Astrocyte (in vitro differentiated cells and primary cell): ENCODE measurements at regions not wholly inside any gene's neighbourhood (a gene's known extent, or its start where the extent isn't known, plus 50 kb on each side); places are given as distances from the start of the nearest gene placed in this dataset.

Experiments used
- DNase-seq: peaks from one replicate; pipeline ENCODE4 v3.0.0-alpha.2; 2010; ENCODE audit warnings: low read depth
- FAIRE-seq: peaks from 2 replicates; lab custom pipeline; 2011; peaks lifted over from hg19 to GRCh38; lab: Jason Lieb, UNC
- H2AFZ ChIP-seq: 2 replicates; pipeline ENCODE4 v1.6.0; 2012; ENCODE audit warnings: low read depth, low read length, inconsistent platforms
- H3K27ac ChIP-seq: 2 replicates; pipeline ENCODE4 v1.5.1; 2011; ENCODE audit warnings: low read depth, low read length, inconsistent platforms
- H3K27me3 ChIP-seq: 2 replicates; pipeline ENCODE4 v1.6.0; 2011; ENCODE audit warnings: low read length, inconsistent platforms; ENCODE audit not compliant: insufficient read depth
- H3K36me3 ChIP-seq: 2 replicates; pipeline ENCODE4 v1.5.1; 2011; ENCODE audit warnings: low read length, inconsistent platforms; ENCODE audit not compliant: insufficient read depth
- H3K4me1 ChIP-seq: 2 replicates; pipeline ENCODE4 v1.5.1; 2011; ENCODE audit warnings: low read length, inconsistent platforms; ENCODE audit not compliant: insufficient read depth
- H3K4me2 ChIP-seq: 2 replicates; pipeline ENCODE4 v1.6.0; 2012; ENCODE audit warnings: low read length, inconsistent platforms
- H3K4me3 ChIP-seq: 2 replicates; pipeline ENCODE4 v1.5.1; 2011; ENCODE audit warnings: low read depth, mild to moderate bottlenecking, low read length, inconsistent platforms; ENCODE audit not compliant: insufficient read depth
- H3K79me2 ChIP-seq: 2 replicates; pipeline ENCODE4 v1.6.0; 2012; ENCODE audit warnings: mild to moderate bottlenecking, low read length, inconsistent platforms; ENCODE audit not compliant: insufficient read depth
- H3K9ac ChIP-seq: 2 replicates; pipeline ENCODE4 v1.6.0; 2012; ENCODE audit warnings: mild to moderate bottlenecking, low read length, inconsistent platforms
- H3K9me3 ChIP-seq: 2 replicates; pipeline ENCODE4 v1.5.1; 2012; ENCODE audit warnings: low read depth, mild to moderate bottlenecking, low read length, inconsistent platforms; ENCODE audit not compliant: insufficient read depth
- H4K20me1 ChIP-seq: 2 replicates; pipeline ENCODE4 v1.6.0; 2012; ENCODE audit warnings: low read length, inconsistent platforms; ENCODE audit not compliant: insufficient read depth
- H3K27ac Mint-ChIP-seq: one replicate; pipeline ENCODE4 v1.8.0; 2021; ENCODE audit warnings: mild to moderate bottlenecking, mixed read lengths; ENCODE audit not compliant: unreplicated experiment
- H3K27me3 Mint-ChIP-seq: one replicate; pipeline ENCODE4 v1.8.0; 2021; ENCODE audit warnings: low read depth, mixed read lengths; ENCODE audit not compliant: unreplicated experiment
- H3K36me3 Mint-ChIP-seq: one replicate; pipeline ENCODE4 v1.8.0; 2021; ENCODE audit warnings: low read depth, mixed read lengths; ENCODE audit not compliant: unreplicated experiment
- H3K4me1 Mint-ChIP-seq: one replicate; pipeline ENCODE4 v1.8.0; 2021; ENCODE audit warnings: low read depth, mixed read lengths; ENCODE audit not compliant: unreplicated experiment
- H3K4me3 Mint-ChIP-seq: one replicate; pipeline ENCODE4 v1.8.0; 2021; ENCODE audit warnings: mild to moderate bottlenecking, moderate library complexity, mixed read lengths; ENCODE audit not compliant: unreplicated experiment
- H3K9me3 Mint-ChIP-seq: one replicate; pipeline ENCODE4 v1.8.0; 2021; ENCODE audit warnings: mild to moderate bottlenecking, mixed read lengths; ENCODE audit not compliant: unreplicated experiment
- EZH2 ChIP-seq: IDR thresholded peaks from 2 replicates; pipeline ENCODE4 v1.6.1; 2012; ENCODE audit warnings: mild to moderate bottlenecking, low read length, inconsistent platforms; ENCODE audit not compliant: insufficient read depth
- TF ChIP-seq, protein P1 (sequence below): IDR thresholded peaks from 2 replicates; pipeline ENCODE4 v1.5.1; 2011; ENCODE audit warnings: low read depth, mild to moderate bottlenecking, inconsistent platforms, low read length, moderate library complexity; ENCODE audit not compliant: insufficient read depth

DNA sequence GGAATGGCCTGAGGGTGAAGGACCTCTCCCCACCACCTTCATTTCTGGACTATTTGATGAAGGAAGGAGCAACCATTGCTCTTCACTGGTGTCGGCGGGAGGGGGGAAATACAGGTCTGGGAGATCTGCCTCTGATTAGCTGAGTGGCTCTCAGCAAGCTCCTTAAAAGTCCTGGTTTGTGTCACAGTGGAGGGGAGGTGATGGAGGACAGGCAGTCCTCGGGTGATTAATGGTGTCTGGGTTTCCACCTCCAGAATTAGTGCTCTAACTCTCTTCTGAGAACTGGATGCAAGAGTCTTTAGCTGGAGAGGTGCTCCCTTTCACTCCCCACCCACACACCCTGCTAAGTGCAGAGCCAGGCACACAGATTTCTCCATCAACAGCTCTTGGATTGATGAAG, 83.2 kb downstream of the TTC32 start:
- H3K4me3 Mint-ChIP-seq: no peak overlapping the region
- H3K9me3 Mint-ChIP-seq: no peaks in the 10 kb centered on the region
- H2AFZ ChIP-seq: no peak overlapping the region
- no peak overlapping the region for H3K27ac Mint-ChIP-seq
- H3K9me3 ChIP-seq: no peaks in the 10 kb centered on the region
- DNase-seq (peak; percentile 49), FAIRE-seq (no peak)
- no peak overlapping the region for H3K4me3 ChIP-seq
- H4K20me1 ChIP-seq: no peaks in the 10 kb centered on the region
- H3K36me3 ChIP-seq: no peaks in the 10 kb centered on the region
- no peaks in the 10 kb centered on the region for H3K36me3 Mint-ChIP-seq
- H3K4me1 ChIP-seq: peaks cover 16% of the 10 kb centered on the region
- H3K27me3 ChIP-seq: no peaks in the 10 kb centered on the region
- peak overlapping the region; percentile 74 for H3K27ac ChIP-seq
- H3K79me2 ChIP-seq: no peaks in the 10 kb centered on the region
- H3K4me2 ChIP-seq: peak overlapping the region; percentile 59
- peaks cover 11% of the 10 kb centered on the region for H3K27me3 Mint-ChIP-seq
- H3K4me1 Mint-ChIP-seq: peaks cover 3% of the 10 kb centered on the region
- peak overlapping the region; percentile 48 for H3K9ac ChIP-seq
- no peak for TF ChIP-seq EZH2
- TF ChIP-seq, protein P1, sequence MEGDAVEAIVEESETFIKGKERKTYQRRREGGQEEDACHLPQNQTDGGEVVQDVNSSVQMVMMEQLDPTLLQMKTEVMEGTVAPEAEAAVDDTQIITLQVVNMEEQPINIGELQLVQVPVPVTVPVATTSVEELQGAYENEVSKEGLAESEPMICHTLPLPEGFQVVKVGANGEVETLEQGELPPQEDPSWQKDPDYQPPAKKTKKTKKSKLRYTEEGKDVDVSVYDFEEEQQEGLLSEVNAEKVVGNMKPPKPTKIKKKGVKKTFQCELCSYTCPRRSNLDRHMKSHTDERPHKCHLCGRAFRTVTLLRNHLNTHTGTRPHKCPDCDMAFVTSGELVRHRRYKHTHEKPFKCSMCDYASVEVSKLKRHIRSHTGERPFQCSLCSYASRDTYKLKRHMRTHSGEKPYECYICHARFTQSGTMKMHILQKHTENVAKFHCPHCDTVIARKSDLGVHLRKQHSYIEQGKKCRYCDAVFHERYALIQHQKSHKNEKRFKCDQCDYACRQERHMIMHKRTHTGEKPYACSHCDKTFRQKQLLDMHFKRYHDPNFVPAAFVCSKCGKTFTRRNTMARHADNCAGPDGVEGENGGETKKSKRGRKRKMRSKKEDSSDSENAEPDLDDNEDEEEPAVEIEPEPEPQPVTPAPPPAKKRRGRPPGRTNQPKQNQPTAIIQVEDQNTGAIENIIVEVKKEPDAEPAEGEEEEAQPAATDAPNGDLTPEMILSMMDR: no peak

DNA sequence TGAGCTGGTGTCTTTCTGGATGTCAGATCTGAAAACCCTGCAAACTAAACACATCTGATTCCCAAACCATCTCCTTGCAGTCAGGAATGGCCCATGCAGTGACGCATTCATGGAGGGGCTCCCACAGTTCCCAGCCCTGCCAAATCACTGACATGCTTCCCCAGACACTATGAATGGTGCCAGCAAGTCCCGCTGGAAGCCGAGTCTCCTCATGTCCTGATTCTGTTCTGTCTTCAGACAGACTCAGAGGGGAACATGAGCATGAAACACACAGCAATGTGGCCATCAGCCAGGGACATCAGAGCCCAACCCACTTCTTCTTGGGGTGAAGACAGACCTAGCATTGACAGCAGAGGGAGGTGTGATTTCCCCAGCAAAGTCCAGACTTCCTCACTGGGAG, 83.7 kb downstream of the TTC32 start:
- Histone ChIP-seq H4K20me1 (no peaks in the 10 kb centered on the region), H3K9ac (no peak overlapping the region), H3K4me2 (no peak overlapping the region), H3K27ac (no peak overlapping the region), H3K27me3 (no peaks in the 10 kb centered on the region), H2AFZ (no peak overlapping the region), H3K4me1 (peaks cover 16% of the 10 kb centered on the region), H3K36me3 (no peaks in the 10 kb centered on the region), H3K79me2 (no peaks in the 10 kb centered on the region), H3K9me3 (no peaks in the 10 kb centered on the region), H3K4me3 (no peak overlapping the region)
- H3K27me3 Mint-ChIP-seq: peaks cover 11% of the 10 kb centered on the region
- FAIRE-seq (no peak), DNase-seq (no peak)
- no peak overlapping the region for H3K4me3 Mint-ChIP-seq
- H3K4me1 Mint-ChIP-seq: peaks cover 3% of the 10 kb centered on the region
- no peaks in the 10 kb centered on the region for H3K36me3 Mint-ChIP-seq
- H3K9me3 Mint-ChIP-seq: no peaks in the 10 kb centered on the region
- TF ChIP-seq, protein P1: no peak
- TF ChIP-seq EZH2: no peak
- H3K27ac Mint-ChIP-seq: no peak overlapping the region

DNA sequence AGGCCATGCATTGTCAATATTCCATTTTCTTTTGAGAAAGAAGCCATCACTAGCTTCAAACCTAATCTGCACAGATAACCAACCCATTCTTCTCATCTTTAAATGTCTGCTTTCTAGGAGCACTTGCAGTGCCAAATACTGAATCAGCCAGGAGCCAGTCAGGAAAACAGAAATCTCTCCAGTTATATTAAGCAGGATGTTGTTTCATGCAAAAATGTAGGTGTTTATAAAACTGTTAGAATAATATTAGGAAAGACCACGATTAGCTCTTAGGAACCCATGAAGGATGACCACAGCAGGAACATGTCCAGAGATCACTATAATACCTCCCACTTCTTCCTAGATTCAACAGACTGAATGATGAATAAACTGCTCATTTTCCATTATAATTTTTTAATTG, 86.0 kb downstream of the TTC32 start:
- no peak overlapping the region for H3K27ac ChIP-seq
- no peak for TF ChIP-seq EZH2
- TF ChIP-seq, protein P1: no peak
- no peaks in the 10 kb centered on the region for H3K27me3 ChIP-seq
- FAIRE-seq (no peak), DNase-seq (peak; percentile 26)
- no peaks in the 10 kb centered on the region for H3K79me2 ChIP-seq
- no peaks in the 10 kb centered on the region for H3K9me3 Mint-ChIP-seq
- H3K4me2 ChIP-seq: no peak overlapping the region
- H2AFZ ChIP-seq: no peak overlapping the region
- H3K4me3 Mint-ChIP-seq: no peak overlapping the region
- no peaks in the 10 kb centered on the region for H4K20me1 ChIP-seq
- no peaks in the 10 kb centered on the region for H3K36me3 Mint-ChIP-seq
- peaks cover 3% of the 10 kb centered on the region for H3K4me1 Mint-ChIP-seq
- peaks cover 11% of the 10 kb centered on the region for H3K27me3 Mint-ChIP-seq
- H3K36me3 ChIP-seq: no peaks in the 10 kb centered on the region
- H3K9me3 ChIP-seq: no peaks in the 10 kb centered on the region
- H3K27ac Mint-ChIP-seq: no peak overlapping the region
- H3K9ac ChIP-seq: no peak overlapping the region
- H3K4me3 ChIP-seq: no peak overlapping the region
- peaks cover 16% of the 10 kb centered on the region for H3K4me1 ChIP-seq
